GM18858 (cell line): ENCODE measurements at regions not wholly inside any gene's neighbourhood (a gene's known extent, or its start where the extent isn't known, plus 50 kb on each side); places are given as distances from the start of the nearest gene placed in this dataset.
A peak's percentile ranks its signal among the peaks of the same experiment; 100 is the strongest.

Experiments
- ATAC-seq: cut with Tn5 transposase; IDR thresholded peaks from one replicate; pipeline ENCODE4 v1.9.1; 2021; ENCODE audit not compliant: unreplicated experiment

- ATAC-seq: no peak
These were observed 54.8 kb downstream of the CCDC71L start for GRCh38 chr7:106606120-106606519.

DNA sequence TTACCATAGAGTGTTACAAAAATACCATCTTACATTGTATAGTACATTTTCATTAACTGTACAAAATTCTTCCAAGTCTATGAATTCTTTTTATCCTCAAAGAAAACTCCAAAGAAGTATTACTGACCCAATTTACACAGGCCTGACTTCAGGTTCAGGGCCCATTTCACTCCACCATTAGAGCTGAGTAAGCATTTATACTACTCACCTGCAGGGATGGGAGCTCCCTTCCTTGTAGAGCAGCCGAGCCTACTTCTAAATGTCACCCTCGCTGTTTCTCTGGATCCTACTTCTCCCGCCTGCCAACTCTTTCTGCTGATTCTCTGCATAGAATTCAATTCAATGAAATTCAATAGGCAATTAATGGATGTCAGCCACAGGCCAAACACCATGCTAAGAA, 56.0 kb downstream of the CCDC71L start:
- no peak for ATAC-seq

DNA sequence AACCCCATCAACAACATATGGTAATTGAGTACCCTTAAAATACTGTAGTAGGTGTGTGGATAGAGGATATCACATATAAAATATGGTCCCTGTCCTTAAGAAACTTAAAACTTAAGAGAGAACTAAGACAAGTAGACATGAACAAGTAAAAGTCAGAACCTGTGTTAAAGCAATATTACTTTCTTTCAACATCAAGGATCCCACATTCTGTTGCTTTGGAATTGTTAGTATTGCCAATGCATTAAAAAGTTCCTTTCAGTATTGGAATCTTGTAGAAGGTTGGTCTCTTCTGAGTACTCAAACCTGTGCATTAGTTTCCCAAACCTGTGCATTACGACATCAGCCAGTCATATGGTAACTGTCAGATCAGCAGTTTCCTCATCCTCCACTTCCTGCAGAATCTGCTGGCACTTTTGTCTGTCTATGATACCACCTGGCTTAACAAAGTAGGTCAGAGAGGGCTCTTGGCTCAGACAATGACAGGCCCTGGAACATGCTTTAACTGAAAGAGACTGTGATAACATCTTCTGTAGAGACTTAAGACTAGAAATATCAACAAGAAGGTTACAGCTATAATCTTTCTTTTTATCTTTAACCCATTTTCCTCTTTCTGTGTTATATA, 56.5 kb downstream of the CCDC71L start:
- no peak for ATAC-seq

GRCh38 chr7:106603346-106603745, 57.6 kb downstream of the CCDC71L start:
- ATAC-seq: no peak

- no peak for ATAC-seq
These were observed 58.9 kb downstream of the CCDC71L start for GRCh38 chr7:106602062-106602461.

- ATAC-seq: no peak
These were observed 60.2 kb downstream of the CCDC71L start for GRCh38 chr7:106600569-106601373.

- ATAC-seq: no peak
These were observed 61.6 kb downstream of the CCDC71L start for GRCh38 chr7:106599343-106599698.

DNA sequence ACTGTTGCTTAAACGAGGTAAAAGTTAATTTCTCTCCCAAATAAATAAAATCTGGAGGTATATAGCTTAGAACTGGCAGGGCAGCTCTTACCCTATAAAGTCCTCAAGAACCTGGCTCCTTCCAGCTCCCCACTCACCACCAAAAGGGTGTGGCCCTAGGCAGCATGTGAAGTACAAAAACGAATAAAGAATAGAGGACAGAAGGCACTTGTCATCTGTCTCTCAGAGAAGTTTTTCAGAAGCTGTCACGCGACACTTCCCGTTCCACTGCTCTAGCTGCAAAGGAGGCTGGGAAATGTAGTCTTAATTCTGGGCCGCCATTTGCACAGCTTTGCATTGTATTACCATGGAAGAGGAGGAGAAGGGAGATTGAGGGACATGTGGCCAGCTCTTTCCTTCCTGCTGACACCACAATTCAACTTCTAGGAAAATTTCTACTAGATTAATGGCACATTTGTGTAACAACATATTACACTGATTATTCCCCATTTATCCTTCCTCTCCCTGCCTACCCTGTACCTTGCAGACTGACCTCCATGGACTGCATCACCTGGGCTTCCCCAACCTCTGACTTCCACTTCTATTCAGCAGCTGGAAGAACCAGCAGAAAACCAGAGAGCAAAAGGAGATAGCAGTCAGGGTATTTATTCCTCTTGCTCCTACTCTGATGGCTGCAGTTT, 62.2 kb downstream of the CCDC71L start:
- ATAC-seq: peak; percentile 99

- no peak for ATAC-seq
These were observed 63.0 kb downstream of the CCDC71L start for GRCh38 chr7:106597751-106598546.

DNA sequence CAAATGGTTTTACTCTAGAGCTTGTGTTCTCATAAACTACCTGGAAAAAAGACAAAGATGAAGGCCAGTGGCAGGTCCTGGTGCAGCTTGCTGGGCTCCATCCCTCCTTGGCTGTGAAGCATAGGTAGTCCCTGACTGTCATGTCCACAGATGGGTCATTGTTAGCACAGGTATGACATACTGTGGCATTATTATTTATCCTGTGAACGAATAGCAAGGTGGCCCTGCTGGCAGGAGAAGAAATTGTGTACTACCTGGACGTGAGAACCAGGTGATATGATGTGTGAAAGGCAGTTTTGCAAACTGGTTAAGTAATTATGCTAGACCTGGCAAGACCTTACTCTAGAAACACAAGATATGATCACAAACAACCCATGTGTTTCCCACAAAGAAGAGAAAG, 63.9 kb downstream of the CCDC71L start:
- ATAC-seq: no peak

DNA sequence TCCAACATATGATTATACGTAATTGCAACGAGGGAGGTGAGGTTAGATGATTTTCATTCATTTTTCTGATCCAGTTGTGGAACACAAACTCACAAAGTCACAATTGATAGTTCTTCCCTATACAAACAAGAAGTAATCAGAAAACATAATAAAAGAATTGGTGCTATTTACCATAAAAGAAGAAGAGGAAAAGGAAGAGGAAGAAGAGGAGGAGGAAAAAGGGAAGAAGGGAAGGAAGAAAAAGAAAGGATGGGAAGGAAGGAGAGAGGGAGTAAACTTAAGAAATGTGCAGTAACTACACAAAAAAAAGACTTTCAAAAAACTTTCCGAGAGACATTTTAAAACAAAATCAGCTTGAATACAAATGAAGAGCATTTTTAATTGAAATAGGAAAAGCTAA, 65.0 kb downstream of the CCDC71L start:
- no peak for ATAC-seq

GRCh38 chr7:106593028-106593417, 67.9 kb downstream of the CCDC71L start:
- ATAC-seq: no peak

GRCh38 chr7:106592282-106593027, 68.5 kb downstream of the CCDC71L start:
- no peak for ATAC-seq

DNA sequence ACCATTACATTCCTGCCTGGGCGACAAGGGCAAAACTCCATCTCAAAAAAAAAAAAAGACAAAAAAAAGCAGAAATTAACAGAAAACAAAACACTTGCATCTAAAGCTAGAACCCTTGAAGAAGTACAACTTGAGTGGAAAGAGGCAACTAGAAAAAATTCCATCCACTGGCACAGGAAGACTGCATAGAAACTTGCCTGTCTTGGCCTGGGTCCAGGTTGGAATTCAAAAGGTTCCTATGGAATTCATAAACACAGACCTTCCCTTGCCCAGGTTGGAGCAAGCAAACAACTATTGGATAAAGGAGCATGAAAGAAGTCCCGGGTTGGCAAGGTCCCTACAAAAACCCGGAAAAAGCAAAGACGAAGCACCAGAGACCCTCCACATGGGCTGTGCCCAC, 69.8 kb downstream of the CCDC71L start:
- ATAC-seq: no peak

- no peak for ATAC-seq
These were observed 70.6 kb downstream of the CCDC71L start for GRCh38 chr7:106590209-106590816.

DNA sequence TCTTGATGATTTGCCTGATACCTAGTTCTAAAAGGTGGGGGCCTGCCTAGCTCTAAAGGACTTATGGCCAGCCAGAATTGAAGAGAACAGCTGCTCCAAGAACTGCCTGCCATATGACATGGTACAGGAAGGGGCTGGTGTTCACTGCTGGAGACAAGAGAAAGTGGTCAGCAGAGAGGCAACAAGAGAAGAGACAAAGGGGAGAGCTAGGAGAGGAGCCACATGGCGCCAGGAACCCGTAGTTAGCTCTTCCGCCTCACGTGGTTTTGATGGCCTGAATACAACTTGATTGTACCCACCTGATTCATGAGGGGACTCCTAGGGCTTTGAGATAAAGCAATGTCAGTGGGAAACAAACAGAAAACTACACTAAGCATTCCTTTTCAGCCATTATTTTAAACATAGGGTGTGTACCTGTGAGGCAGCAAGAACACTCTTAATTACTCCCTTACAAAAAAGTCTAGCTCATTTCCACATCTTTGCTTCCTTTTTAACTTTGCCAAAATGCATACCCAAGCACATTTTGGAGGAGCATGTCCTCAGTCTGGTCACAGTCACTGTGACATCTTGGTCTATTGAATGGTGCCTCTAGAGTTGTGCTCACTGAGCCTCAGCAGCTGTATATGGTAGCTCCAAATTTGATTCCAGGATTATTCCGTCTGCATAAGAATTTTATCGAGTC, 71.6 kb downstream of the CCDC71L start:
- no peak for ATAC-seq

- no peak for ATAC-seq
These were observed 72.3 kb downstream of the CCDC71L start for GRCh38 chr7:106588422-106589197.

DNA sequence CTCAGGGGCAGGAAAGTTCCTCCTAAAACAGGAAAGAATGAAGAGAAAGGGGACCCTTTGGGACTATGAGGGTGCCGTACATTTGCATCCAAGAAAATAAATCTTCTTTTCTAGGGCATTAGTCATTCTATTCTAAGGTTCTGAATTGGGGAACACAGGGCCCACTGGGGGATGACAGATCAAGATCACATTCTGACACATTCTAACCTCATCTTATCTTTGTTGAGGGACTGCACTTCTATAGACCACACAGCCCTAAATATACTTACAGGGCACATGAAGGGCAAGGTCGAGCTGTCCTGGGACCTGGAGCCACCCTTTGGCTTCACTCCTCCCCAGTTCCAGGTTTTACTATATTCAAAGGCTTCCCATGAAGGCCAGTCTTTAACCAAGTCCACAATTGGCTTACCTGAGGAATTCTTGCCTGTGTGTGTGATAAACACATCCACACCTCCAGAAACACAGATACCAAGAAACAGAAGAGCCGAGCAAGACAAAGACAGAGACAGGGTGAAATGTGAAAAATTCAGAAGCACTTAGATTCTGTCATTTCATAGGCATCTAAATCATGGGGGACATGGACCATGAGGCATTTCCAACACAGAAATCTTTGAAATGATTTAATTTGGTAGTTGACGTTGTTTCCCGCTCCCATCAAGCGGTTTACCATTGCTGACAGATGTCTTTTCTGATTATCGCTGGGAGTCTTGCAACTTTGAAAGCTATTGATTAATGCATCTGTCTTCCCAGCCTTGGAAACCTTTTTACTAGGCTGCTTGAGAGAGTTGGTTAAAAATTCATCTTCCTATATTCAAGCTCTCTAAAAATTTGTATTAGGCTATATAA, 75.8 kb downstream of the CCDC71L start:
- ATAC-seq: no peak
